NCI-H1694 treated with DMSO at 0.1 percent for 48 hours (cell line): ENCODE measurements at regions not wholly inside any gene's neighbourhood (a gene's known extent, or its start where the extent isn't known, plus 50 kb on each side); places are given as distances from the start of the nearest gene placed in this dataset.
A peak's percentile ranks its signal among the peaks of the same experiment; 100 is the strongest.

Source experiments
- DNase-seq: peaks from one replicate; lab custom pipeline; 2025; lab: John Stamatoyannopoulos, UW

DNA sequence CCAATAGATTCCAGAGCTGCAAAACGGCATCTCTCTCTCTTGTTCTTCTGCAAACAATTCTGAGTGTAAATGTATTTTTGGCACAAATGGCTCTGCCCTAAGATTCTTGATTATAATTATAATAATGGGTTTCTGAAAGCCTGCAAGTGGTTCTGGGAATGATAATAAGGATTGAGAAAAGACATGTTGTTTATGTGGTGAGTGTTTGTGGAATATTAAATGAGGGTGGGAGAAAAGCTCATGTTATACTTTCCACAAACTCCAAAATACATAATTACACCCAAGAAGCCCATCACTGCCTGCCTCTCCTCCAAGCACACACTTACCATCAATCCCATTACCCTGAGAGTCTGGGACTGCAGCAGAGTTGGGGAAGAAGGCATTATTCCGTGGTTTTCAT lies 460.0 kb upstream of the BRINP1 start:
- DNase-seq: no peak

DNA sequence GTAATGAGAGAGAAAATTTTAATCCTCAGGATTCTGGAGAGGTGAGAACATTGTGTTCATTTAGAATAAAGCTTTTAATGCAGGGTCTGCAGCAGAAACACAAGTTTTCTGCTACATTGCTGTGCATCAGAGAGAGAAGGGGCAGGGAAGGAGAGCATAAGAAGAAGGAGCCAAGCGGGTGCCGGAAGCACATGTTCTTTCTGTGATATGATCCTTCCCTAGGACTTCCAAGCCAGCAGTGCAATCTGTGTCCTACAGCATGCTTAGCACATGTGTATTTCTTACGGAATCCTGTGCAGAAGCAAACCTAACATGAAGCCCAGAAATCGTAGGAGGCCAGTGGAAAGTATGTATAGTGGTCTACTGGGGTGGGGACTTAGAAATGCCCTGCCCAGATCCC lies 458.3 kb upstream of the BRINP1 start:
- no peak for DNase-seq

DNA sequence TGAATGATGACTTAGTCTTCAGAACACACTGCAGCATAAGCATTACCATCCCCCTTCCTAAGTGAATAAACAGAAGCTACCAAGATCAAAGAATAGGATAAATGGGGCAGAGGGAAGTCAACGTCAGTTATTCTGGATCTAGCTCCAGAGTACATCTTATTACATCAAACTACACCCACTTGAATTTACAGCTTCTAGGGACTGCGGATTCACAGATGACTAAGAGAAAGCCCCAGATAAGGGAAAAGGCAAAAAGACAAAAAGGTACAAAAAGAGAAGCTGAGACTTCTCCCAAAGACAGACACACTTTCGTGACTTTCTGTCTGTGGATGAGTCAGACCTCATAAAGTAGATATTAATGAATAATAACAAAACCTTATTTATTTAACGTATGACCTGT lies 457.9 kb upstream of the BRINP1 start:
- no peak for DNase-seq

DNA sequence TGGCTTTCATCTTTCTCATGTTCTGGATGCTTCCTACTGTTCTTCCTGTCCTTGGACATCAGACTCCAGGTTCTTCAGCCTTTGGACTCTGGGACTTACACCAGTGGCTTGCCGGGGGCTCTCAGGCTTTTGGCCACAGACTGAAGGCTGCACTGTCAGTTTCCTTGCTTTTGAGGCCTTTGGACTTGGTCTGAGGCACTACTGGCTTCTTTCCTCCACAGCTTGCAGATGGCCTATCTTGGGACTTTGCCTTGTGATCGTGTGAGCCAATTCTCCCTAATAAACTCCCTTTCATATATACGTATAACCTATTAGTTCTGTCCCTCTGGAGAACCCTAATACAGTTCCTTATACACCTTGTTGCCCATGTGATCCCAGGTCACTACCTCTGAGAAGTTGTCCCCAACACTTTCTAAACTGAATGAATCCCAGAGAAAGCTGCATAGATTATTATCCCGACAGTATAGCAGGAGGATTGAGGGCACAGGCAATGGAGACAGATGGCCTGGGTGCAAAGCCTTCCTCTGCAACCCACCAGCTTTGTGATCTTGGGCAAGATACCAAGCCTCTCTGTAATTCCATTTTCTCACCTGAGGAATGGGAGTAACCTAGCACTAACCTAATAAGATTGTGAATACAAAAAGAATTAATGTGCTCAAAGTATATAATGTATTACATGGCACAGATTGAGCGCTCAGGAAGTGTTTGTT lies 449.6 kb upstream of the BRINP1 start:
- DNase-seq: no peak

DNA sequence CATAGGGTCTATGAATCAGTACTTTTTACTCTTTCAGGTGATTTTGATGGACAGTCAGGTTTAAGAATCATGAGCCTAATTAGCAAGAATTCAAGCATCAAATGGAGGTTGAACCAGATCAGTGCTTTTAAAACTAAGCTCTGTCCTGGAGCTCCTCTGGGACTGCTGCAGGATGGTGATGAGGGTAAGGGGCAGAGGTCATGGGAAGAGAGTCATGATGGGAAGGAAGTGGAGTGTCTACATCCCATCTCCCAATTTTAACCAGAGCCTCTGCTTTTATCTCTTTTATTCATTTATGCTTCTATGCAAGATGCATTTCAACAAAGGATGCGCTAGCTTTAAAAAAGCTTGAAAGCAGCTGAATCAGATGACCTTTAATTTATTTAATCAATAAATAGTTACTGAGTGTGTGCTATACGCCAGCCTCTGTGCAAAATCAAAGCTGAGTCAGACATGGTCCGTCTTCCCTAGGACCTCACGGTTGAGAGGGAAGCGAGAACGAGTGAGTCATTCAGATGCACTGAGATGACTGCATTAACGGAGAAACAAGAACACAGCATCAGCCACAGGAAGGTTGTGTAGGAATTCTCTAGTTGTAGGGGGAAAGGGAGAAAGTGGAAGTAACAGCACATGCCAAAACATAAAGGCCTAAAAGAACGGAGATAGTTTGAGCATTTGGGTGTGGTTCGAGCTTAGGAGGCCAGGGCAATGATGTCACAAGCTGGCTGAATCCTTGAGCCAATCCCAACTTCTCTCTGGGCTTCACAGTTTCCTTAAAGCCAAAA lies 441.6 kb upstream of the BRINP1 start:
- no peak for DNase-seq

DNA sequence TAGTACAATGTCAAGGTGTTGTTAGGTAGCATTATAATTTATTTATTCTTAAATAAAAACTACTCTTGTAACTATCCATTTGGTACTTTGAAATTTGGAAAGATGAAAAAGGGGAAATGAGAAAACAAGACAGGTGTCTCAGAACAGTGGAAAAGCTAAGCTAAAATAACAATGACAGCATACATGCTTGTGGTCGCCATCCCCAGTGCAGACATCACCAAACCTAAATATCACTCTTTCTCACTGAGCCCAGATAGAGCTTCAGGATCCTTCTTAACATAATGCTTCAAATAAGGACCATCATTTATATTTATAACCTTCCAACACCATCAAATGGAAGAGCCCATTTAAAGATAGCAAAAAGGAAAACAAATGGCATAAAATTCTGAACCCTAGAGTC lies 434.4 kb upstream of the BRINP1 start:
- no peak for DNase-seq

DNA sequence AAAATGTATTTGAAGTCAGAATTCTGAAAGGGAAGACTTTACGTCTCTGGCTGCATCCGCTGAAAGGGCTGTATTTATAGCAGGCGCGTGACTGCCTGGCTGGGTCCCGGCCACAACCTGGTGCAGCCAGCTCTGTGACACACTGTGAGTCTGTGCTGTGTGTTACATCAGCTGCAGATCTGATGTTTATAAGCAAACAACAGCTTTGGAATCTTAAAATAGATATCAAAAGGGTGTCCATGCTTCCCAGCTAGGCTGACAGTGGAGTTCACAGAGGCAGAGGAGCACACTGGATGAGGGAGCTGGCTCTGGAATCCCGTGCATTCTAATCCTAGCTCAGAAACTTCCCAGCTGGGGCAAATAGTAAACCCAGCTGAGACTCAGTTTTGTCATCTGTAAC lies 433.4 kb upstream of the BRINP1 start:
- peak; percentile 33 for DNase-seq

DNA sequence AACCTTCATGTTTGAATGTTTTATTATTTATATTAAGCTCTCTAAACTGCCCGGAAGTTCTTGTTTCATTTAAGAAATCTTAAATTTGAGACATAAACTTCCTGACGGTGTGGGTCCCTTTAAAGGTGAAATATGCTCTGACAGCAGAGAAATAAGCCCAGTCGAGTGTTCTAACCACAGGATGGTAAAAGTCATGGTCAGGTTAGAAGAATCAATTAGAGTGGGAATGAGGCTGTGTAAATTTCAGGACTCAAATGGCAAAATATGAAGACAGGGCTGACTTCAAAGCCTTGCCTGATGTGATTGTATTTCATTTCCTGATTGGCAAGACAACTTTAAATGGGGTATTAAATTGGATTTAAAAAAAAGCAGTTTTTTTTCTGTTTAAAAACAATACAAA lies 432.9 kb upstream of the BRINP1 start:
- no peak for DNase-seq

DNA sequence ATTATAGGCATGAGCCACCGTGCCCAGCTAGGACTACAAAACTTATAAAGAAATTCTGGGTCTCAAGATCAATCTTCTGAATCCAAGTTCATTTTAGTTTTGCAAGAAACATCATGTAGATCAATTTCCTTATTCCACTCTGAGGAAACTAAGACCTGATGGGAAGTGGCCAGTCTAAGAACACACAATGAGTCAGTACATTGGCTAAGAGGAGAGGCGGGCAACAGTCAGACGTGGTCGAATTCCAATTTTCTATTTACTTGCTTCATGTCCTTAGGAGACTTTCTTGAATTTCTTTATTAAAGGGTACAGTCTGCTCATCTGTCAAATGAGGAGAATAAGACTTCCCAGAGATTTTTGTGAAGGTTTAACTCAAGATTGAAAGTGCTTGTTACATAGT lies 432.1 kb upstream of the BRINP1 start:
- DNase-seq: no peak

DNA sequence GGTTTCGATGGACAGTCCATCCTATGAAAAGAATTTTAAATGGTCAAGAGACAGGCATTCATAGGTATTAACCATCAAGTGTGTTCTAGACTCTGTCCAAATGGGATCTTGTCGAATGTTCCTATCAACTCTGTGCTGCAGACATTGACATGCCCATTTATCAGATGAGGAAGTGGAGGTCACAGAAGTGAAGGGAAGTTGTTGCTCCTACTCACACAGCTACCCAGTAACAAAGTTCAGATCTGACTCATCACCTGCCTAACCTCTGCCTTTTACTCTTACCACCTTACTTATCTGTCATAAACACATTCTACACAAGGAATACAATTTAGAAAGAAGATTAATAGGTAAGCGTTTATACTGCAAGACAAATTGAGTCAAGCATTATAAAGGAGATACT lies 426.2 kb upstream of the BRINP1 start:
- DNase-seq: no peak

DNA sequence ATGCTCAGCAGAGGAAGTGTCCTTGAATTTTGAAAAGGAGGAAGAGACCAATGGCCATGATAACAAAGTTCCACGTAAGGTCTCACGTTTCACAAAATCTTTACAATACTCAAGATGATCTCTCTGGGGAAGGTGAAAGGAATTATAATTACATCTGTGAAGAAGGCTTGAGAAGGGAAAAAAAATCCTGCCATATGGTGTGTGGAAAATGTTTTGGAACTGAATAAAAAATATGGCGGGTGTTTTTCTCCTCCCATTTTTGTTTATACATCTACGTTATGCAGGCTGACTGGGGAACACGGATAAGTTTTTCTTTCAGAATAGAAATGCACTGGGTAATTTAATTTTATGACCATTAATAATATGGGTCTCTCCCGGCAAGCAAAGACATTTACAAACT lies 425.6 kb upstream of the BRINP1 start:
- no peak for DNase-seq

DNA sequence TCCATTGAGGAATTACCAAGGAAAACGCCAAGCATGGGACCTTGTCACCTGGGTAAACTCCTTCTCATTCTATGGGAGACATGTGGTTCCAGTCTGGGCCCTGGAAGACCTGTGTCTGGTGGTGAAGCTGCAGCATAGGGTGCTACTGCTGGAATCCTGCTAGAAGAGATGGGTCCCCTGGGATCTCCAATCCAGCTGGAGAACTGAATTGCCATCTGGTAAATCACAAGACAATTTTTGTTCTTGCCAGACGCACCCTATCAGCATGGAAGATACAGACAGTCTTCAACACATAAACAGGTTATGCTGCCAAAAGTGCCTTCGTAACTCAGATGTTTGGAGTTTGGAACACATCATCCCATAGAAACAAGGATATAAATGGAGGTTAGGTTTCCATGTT lies 424.0 kb upstream of the BRINP1 start:
- peak; percentile 44 for DNase-seq

DNA sequence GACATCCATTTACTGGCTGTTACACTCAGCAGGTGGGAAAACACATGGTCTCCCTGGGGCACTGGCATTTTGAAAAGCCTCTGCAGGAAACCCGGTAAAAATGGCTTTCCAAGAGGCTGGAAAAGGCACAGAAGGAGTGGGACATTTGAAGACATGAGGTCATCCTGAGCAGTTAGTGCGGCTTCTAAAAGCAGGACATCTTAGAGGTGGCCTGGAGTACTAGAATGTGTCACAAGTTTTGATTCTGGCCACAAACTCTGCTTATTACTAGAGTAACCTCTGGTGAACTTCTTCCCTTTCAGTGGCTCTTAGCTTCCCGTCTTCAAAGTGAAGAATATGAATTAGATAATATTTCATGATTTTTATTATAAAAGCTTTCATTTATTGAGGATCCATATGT lies 423.0 kb upstream of the BRINP1 start:
- DNase-seq: no peak

DNA sequence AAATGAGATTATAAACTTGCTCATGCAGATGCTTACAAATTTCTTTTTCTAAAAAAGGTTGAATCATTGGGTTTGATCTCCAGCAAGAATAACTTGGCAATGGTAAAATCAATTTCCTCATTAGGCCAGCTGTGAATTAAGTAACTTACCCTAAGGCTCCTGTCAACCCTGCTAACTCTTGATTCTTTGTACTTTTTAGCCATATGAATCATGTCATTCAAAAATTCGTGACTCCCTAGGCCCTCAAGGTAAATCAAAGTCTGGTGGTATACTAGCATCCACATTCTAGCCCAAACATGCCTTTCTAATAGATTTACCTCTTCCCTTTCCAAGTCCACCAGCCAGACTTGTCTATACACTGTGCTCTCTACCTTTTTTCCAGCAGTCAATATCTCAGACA lies 420.8 kb upstream of the BRINP1 start:
- no peak for DNase-seq

DNA sequence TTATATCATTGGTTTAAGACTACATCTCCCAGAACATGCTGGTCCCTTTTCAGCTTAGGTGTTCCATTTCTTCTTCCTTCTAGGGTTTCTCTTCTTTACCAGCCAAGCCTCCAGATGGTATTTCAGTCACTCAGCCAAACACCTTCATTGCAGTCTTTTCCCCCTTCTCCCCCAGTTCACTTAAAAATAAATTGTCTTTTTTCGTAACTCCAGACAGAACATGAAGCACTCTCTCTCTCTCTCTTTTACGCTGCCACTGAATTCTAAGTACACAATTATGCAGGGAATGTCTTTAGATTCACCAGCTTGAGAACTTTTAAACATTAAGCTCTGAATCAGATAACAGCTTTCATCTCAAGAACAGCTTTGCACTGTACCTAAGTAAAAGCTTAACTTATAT lies 419.7 kb upstream of the BRINP1 start:
- DNase-seq: no peak

DNA sequence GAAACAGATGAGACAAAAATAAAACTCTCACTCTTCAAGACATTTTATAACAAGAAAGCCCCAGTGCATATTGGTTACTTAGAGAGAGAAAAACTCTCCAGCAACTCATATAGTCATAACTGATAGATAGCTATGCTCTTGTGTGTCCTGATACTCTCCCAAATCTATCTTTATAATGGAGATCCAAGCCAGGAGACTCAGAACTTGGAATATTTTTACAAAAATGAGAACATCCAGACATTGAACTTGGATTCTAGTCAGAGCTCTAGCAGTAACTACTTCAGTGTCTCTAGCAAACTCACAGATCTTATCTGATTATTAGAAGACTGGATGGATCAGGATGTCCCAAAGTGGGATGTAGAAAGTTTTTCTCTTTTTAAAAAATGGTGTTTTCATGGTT lies 412.7 kb upstream of the BRINP1 start:
- no peak for DNase-seq

DNA sequence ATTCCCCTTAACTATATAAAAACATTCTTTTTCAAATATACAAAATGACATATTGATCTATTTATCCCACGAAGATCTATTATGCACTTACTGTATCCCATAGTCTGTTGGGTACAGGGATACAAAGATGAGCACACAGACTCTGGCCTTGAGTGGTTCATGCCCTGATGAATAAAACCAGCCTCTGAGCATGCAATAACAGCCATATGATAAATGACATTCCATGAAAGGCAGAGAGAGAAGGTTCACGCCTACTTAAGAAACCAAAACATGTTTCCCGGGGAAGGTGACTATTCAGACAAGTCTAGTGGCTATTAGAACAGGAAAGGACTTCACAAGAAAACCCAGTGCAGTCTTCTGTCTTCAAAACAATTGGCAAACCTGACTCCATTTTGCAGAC lies 406.2 kb upstream of the BRINP1 start:
- no peak for DNase-seq

DNA sequence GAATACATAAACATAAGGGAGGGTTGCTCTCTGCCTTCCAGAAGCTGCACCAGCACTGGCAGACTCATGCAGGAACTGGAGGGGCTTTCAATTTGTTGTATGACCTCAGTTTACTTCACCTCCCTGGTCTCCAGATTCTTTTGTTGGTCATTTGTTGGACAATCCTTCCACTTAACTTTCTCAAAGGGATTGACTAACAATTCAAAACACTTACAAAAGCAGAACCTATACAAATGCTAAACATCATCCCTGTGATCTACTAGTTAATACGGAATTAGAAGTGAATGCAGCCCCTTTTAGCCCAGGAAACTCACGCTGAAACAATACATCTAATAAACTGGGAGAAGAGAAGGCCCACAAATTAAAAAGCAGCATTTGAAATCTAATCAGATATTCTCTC lies 404.6 kb upstream of the BRINP1 start:
- no peak for DNase-seq

DNA sequence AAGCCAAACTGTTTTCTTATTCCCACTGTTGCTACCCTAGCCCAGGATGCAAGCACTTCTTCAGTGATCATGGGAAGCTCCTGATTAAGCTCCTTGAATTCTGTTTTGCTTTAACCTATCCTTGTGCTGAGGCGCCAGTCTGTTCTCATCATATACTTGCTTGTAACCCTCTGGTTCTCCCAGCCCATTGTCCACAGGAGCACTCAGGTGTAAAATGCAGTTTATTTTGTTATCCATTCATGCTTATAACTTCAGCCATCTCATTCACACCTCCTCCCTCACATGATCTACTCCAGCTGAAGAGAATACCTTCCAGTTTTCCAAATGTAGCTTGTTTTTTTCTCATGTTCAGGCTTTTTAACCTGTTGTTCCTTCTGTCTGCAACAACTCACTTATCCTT lies 402.1 kb upstream of the BRINP1 start:
- DNase-seq: no peak

DNA sequence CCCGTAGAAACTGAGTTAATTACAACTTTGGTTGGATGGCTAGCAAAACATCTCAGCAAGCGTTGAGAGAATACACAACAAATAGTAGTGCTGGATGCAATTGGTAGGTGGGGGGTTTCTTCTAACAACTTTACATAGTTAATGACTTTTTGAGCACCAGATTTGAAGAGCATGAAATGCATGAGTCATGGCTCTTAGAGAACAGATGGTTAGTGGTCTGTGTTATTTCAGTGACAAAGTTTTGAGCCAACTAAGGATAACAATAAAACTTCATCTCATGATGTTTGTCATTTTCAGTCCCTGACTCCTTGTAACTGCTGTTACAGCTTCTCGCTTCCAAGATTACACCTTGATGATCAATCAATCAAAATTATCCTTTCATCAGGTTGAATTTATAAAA lies 399.0 kb upstream of the BRINP1 start:
- peak; percentile 25 for DNase-seq

DNA sequence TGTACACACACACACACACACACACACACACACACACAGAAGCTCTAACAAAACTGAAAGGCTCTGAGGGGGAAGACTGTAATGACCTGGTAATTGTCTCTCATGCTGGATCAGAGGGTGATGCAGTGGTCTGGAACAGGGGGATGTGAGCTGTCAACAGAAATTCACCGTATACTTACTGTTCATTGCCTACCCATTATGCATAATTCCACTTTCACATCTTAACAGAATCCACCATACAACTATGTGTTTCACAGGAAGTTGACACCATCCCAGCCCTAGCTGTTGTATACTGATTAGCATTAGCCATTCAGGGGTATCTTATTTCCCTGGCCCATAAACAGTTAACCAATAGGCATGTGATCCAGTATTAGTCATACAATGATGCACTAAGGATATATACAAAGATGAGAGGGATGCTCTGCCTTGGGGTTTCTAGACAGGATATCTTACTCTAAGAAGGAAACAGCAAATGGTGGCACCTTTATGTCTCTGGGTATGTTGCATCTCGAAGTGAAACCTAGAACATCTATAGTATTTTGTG lies 396.5 kb upstream of the BRINP1 start:
- DNase-seq: no peak

DNA sequence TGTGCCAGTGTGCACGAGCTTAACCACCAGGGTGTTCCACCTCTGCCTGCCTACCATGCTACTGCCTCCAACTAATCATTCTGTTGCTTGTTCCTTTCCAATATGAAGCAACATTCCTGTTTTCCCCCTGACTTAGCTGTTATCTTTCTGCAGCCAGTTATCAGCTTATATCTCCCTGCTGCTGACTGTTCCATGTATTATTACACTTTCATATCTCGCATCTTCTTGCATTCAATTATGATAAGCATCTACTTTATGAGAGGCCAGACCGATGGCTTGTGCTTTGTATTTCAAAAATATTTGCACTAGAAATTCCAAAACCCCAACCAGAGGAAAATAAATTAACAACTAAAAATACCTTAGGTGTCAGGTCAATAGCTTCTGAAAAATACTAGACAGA lies 394.0 kb upstream of the BRINP1 start:
- no peak for DNase-seq

DNA sequence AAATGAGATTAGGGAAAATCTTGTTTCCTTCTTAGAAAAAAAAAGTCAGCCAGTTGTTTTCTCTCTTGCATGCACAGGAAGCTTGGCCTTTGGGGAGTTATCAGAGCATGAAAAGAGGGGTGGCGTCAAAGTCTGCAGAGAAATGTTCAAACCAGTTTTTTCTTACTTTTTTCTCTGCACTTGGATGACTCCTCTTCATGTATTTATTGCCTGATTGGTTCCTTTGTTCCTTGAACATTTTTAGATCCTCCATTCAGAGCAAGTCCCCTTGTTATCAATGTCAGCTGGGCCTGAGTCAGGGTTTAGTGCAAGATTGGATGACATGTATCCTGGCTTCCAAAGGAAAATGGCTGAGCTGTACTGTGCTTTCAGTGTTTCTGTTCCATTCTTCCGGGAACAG lies 392.6 kb upstream of the BRINP1 start:
- DNase-seq: no peak

DNA sequence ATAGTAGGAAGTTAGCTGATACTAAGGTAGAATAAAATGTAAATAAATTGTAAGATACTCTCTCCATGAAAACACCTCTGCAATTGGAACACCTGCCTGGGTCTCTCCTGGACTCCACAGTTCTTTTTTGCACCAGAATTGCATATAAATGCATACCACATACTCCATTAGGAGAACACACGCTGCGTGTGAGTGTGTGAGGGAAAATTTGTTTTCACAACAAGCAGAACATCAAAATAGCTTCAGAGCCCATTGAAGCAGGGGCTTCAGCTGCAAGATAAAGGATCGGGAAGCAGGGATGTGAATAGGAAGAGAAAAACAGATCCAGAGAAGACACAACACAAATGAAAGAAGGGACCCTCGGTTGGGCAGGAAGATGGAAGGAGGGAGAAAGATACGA lies 389.8 kb upstream of the BRINP1 start:
- DNase-seq: no peak
